K562 (cell line): ENCODE measurements at regions not wholly inside any gene's neighbourhood (a gene's known extent, or its start where the extent isn't known, plus 50 kb on each side); places are given as distances from the start of the nearest gene placed in this dataset.

ENCODE experiments used
- ATAC-seq: fragments of 200-7000 bp; cut with Tn5 transposase; 3 replicates; pipeline ENCODE4 v1.9.1; 2020; ENCODE audit warnings: moderate library complexity
- BruUV-seq: library from RNA; stranded (reverse); fragments of 400-500 nt; replicated peaks from 2 replicates; lab custom pipeline; 2021; lab: Mats Ljungman, UMichigan
- CTCF ChIA-PET: fragments of 300-600 bp; formaldehyde crosslinking; extraction: SDS; loops from one replicate; lab custom pipeline; 2021; ENCODE audit warnings: low intra/inter-chr PET ratio; lab: Yijun Ruan, JAX
- POLR2A ChIA-PET: fragments of 300-600, 350-650 bp; sonication (Branson Sonifier 250); formaldehyde crosslinking; extraction: SDS; loops from one replicate; lab custom pipeline; 2021; ENCODE audit warnings: antibody characterized with exemption, inconsistent platforms; lab: Yijun Ruan, JAX
- DNase-seq, 4 experiments: peaks; one replicate each; pipeline versions ENCODE4 v3.0.0 to v3.0.0-alpha.2; 2011 to 2018; ENCODE audit warnings: low spot score in 3 of 4, mixed read lengths in 3 of 4; ENCODE audit errors: extremely low read depth in 1 of 4
- FAIRE-seq: peaks from 2 replicates; lab custom pipeline; 2011; peaks lifted over from hg19 to GRCh38; lab: Jason Lieb, UNC
- H2AFZ ChIP-seq: 2 replicates; pipeline ENCODE4 v1.6.0; 2011; ENCODE audit warnings: low read depth, low read length, control low read depth, inconsistent platforms
- H3K27ac ChIP-seq: fragments of 200-600 bp; 3 replicates; pipeline ENCODE4 v1.8.0; 2011; ENCODE audit warnings: low read depth, mild to moderate bottlenecking, control low read depth, inconsistent platforms, low read length, moderate library complexity, mixed read lengths; ENCODE audit errors: extremely low read depth
- H3K27me3 ChIP-seq, 2 experiments: fragments of 300-600 bp in 1 of 2; 2 replicates in 1 of 2; 3 replicates in 1 of 2; pipeline versions ENCODE4 v1.6.0 to v1.8.0; 2011; ENCODE audit warnings: inconsistent platforms in 2 of 2, low read length in 2 of 2, mild to moderate bottlenecking in 1 of 2, mixed read lengths in 1 of 2, moderate library complexity in 1 of 2; ENCODE audit not compliant: control insufficient read depth in 2 of 2, insufficient read depth in 2 of 2
- H3K36me3 ChIP-seq: fragments of 300-600 bp; 3 replicates; pipeline ENCODE4 v1.8.0; 2011; ENCODE audit warnings: mild to moderate bottlenecking, low read length, inconsistent platforms; ENCODE audit not compliant: control insufficient read depth, insufficient read depth
- H3K4me1 ChIP-seq, 2 experiments: fragments of 200-600 bp in 1 of 2; replicated peaks in 1 of 2; 2 replicates in 1 of 2; 3 replicates in 1 of 2; pipeline versions ENCODE4 v1.5.1 to v1.8.0; 2011; ENCODE audit warnings: inconsistent platforms in 2 of 2, low read length in 2 of 2, mild to moderate bottlenecking in 1 of 2, mixed read lengths in 1 of 2, moderate library complexity in 1 of 2; ENCODE audit not compliant: control insufficient read depth in 2 of 2, insufficient read depth in 2 of 2
- H3K4me2 ChIP-seq: 2 replicates; pipeline ENCODE4 v1.6.1; 2011; ENCODE audit warnings: low read length, control low read depth, inconsistent platforms, mixed read lengths; ENCODE audit not compliant: insufficient read depth
- H3K4me3 ChIP-seq: fragments of 200-600 bp; sonication (generic), shearing (Covaris generic); 2 replicates; pipeline ENCODE4 v1.5.1; 2016; ENCODE audit warnings: control low read depth, inconsistent platforms
- H3K79me2 ChIP-seq: fragments of 200-600 bp; 3 replicates; pipeline ENCODE4 v1.8.0; 2011; ENCODE audit warnings: low read length, inconsistent platforms; ENCODE audit not compliant: control insufficient read depth, insufficient read depth
- H3K9ac ChIP-seq, 2 experiments: 2 replicates each; pipeline versions ENCODE4 v1.6.0 to v1.6.1; 2011; ENCODE audit warnings: low read depth in 2 of 2, low read length in 2 of 2, control low read depth in 1 of 2, inconsistent platforms in 1 of 2, mild to moderate bottlenecking in 1 of 2, mixed read lengths in 1 of 2; ENCODE audit not compliant: insufficient read depth in 1 of 2
- H3K9me1 ChIP-seq: one replicate; pipeline ENCODE4 v1.6.0; 2011; ENCODE audit warnings: inconsistent platforms, mild to moderate bottlenecking, low read length, moderate library complexity; ENCODE audit not compliant: control insufficient read depth, insufficient read depth
- H3K9me3 ChIP-seq: replicated peaks from 2 replicates; pipeline ENCODE4 v1.5.1; 2011; ENCODE audit warnings: low read depth, low read length, inconsistent platforms; ENCODE audit not compliant: control insufficient read depth, insufficient read depth
- H4K20me1 ChIP-seq: replicated peaks from 2 replicates; pipeline ENCODE4 v1.6.1; 2011; ENCODE audit warnings: low read length, inconsistent platforms, mixed read lengths; ENCODE audit not compliant: control insufficient read depth, insufficient read depth
- BCL6 ChIP-seq: fragments of 250-450 bp; sonication (Bioruptor Pico); IDR thresholded peaks from 2 replicates; pipeline ENCODE4 v1.4.0; 2020
- HNRNPUL1 ChIP-seq: fragments of 200-400 bp; formaldehyde crosslinking; IDR thresholded peaks from 2 replicates; pipeline ENCODE4 v1.6.1; 2017; ENCODE audit warnings: low read length
- MEF2A ChIP-seq: IDR thresholded peaks from 2 replicates; pipeline ENCODE4 v1.6.1; 2011; ENCODE audit warnings: low read depth, mild to moderate bottlenecking, low read length, moderate library complexity; ENCODE audit not compliant: control insufficient read depth
- NR4A1 ChIP-seq, 2 experiments: fragments of 250-450 bp in 1 of 2; fragments of 450-650 bp in 1 of 2; sonication (Bioruptor Pico) in 1 of 2; IDR thresholded peaks; 2 replicates each; pipeline versions ENCODE4 v1.4.0 to v1.6.1; 2016 to 2020; ENCODE audit warnings: mild to moderate bottlenecking in 2 of 2, missing compliant biosample characterization in 1 of 2, missing genetic modification characterization in 1 of 2, moderate library complexity in 1 of 2
- STAG1 ChIP-seq: sonication (generic); formaldehyde crosslinking; IDR thresholded peaks from 2 replicates; pipeline ENCODE4 v1.5.0; 2020; ENCODE audit warnings: missing genetic modification reagents, borderline replicate concordance
- ZBTB17 ChIP-seq: fragments of 450-650 bp; formaldehyde crosslinking; IDR thresholded peaks from 2 replicates; pipeline ENCODE4 v1.4.0; 2020; ENCODE audit warnings: mild to moderate bottlenecking
- ZBTB49 ChIP-seq: sonication (generic); formaldehyde crosslinking; IDR thresholded peaks from 2 replicates; pipeline ENCODE4 v1.8.0; 2022; ENCODE audit warnings: missing genetic modification reagents, mild to moderate bottlenecking, borderline replicate concordance
- ZBTB5 ChIP-seq: fragments of 450-650 bp; IDR thresholded peaks from 2 replicates; pipeline ENCODE4 v1.6.1; 2017; ENCODE audit warnings: antibody characterized with exemption
- ZNF282 ChIP-seq: sonication (generic); formaldehyde crosslinking; IDR thresholded peaks from 2 replicates; pipeline ENCODE4 v1.8.1; 2023; ENCODE audit warnings: missing genetic modification reagents
- ZNF316 ChIP-seq: fragments of 450-650 bp; IDR thresholded peaks from 2 replicates; pipeline ENCODE4 v1.6.1; 2016
- ZSCAN32 ChIP-seq: fragments of 450-650 bp; formaldehyde crosslinking; IDR thresholded peaks from 2 replicates; pipeline ENCODE4 v1.4.0; 2020; ENCODE audit warnings: mild to moderate bottlenecking, moderate library complexity
- WGBS: fragments of 100-300 bp; shearing (Covaris generic); methylation state at CpG from one replicate; pipeline ENCODE4 v1.1.6; 2016; ENCODE audit warnings: low coverage, mixed read lengths; ENCODE audit not compliant: insufficient coverage; ENCODE audit errors: missing lambda C conversion rate; 5-methylcytosine and 5-hydroxymethylcytosine counted together
- in situ Hi-C: fragments of 300-500 bp; cut with MboI; formaldehyde crosslinking; loops from 4 replicates; pipeline ENCODE4 v1.15.0; 2018; ENCODE audit warnings: inconsistent platforms, mixed read lengths
- intact Hi-C: fragments of 100-400 bp; cut with micrococcal nuclease; formaldehyde crosslinking; loops from 2 replicates; pipeline ENCODE4 v1.14.2; 2022
- TF ChIP-seq, protein P1 (sequence below): fragments of 250-450 bp; sonication (Bioruptor Pico); IDR thresholded peaks from 2 replicates; pipeline ENCODE4 v1.5.1; 2021; ENCODE audit warnings: mild to moderate bottlenecking
- TF ChIP-seq, protein P2 (sequence below): fragments of 150-350 bp; conservative IDR thresholded peaks from 2 replicates; pipeline ENCODE4 v1.6.1; 2014; ENCODE audit warnings: low read length
- TF ChIP-seq, protein P3 (sequence below): sonication (generic); formaldehyde crosslinking; IDR thresholded peaks from 2 replicates; pipeline ENCODE4 v1.8.0; 2022; ENCODE audit warnings: missing genetic modification reagents, mild to moderate bottlenecking, moderate library complexity, borderline replicate concordance

DNA sequence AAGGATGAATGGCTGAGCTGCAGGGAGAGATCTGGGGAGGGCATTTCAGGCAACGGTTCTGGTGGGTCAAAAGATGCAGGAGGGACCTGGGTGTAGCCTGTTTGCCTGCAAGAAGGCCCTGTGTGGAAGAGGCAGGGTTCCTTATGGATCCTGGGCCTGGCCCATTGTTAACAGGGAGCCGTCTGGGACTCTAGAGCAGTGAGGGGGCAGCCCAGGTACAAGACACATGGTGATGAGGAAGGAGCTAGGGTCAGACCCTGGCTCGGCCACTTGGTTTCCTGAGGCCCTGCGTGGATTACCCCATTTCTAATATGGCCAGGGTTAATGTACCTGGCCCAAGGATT lies 124.9 kb downstream of the GLI2 start:
- WGBS = 8% methylated on average over 4 of the region's 4 CpGs
- POLR2A ChIA-PET = interaction anchor here (0.6 kb wide), 2 partner anchors 42 to 88 kb away, joined by 3 read pairs; no protein-coding TSS in a partner anchor
- no peak for TF ChIP-seq ZBTB5
- TF ChIP-seq ZNF282 = no peak
- no peak for TF ChIP-seq ZBTB17 (CRISPR knock-in tag)
- no peak for TF ChIP-seq NR4A1 (CRISPR knock-in tag; IDR thresholded peaks at IDR 0.05)
- TF ChIP-seq NR4A1 (tag; IDR thresholded peaks at IDR 0.05) = no peak
- no peak for TF ChIP-seq ZNF316
- no peak for TF ChIP-seq BCL6 (CRISPR knock-in tag)
- no peak for TF ChIP-seq MEF2A
- no peak for TF ChIP-seq HNRNPUL1
- TF ChIP-seq, protein P1, sequence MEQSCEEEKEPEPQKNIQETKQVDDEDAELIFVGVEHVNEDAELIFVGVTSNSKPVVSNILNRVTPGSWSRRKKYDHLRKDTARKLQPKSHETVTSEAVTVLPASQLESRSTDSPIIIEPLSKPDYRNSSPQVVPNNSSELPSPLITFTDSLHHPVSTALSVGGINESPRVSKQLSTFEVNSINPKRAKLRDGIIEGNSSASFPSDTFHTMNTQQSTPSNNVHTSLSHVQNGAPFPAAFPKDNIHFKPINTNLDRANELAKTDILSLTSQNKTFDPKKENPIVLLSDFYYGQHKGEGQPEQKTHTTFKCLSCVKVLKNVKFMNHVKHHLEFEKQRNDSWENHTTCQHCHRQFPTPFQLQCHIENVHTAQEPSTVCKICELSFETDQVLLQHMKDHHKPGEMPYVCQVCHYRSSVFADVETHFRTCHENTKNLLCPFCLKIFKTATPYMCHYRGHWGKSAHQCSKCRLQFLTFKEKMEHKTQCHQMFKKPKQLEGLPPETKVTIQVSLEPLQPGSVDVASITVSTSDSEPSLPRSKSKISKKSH (CRISPR knock-in tag) = no peak
- no peak for TF ChIP-seq ZBTB49 (CRISPR knock-in tag)
- TF ChIP-seq STAG1 (CRISPR knock-in tag) = no peak
- TF ChIP-seq, protein P2, sequence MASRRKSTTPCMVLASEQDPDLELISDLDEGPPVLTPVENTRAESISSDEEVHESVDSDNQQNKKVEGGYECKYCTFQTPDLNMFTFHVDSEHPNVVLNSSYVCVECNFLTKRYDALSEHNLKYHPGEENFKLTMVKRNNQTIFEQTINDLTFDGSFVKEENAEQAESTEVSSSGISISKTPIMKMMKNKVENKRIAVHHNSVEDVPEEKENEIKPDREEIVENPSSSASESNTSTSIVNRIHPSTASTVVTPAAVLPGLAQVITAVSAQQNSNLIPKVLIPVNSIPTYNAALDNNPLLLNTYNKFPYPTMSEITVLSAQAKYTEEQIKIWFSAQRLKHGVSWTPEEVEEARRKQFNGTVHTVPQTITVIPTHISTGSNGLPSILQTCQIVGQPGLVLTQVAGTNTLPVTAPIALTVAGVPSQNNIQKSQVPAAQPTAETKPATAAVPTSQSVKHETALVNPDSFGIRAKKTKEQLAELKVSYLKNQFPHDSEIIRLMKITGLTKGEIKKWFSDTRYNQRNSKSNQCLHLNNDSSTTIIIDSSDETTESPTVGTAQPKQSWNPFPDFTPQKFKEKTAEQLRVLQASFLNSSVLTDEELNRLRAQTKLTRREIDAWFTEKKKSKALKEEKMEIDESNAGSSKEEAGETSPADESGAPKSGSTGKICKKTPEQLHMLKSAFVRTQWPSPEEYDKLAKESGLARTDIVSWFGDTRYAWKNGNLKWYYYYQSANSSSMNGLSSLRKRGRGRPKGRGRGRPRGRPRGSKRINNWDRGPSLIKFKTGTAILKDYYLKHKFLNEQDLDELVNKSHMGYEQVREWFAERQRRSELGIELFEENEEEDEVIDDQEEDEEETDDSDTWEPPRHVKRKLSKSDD = no peak
- TF ChIP-seq ZSCAN32 (CRISPR knock-in tag) = no peak
- TF ChIP-seq, protein P3, sequence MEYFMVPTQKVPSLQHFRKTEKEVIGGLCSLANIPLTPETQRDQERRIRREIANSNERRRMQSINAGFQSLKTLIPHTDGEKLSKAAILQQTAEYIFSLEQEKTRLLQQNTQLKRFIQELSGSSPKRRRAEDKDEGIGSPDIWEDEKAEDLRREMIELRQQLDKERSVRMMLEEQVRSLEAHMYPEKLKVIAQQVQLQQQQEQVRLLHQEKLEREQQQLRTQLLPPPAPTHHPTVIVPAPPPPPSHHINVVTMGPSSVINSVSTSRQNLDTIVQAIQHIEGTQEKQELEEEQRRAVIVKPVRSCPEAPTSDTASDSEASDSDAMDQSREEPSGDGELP = no peak

More for the DNA sequence above, 124.9 kb downstream of the GLI2 start:
- Histone ChIP-seq H2AFZ (no peak overlapping the region), H3K9me1 (no peaks in the 10 kb centered on the region), H3K27me3 (peaks cover 0 to 4% of the 10 kb centered on the region in 2 experiments; a peak in 2 of 5 replicates), H3K9me3 (no peaks in the 10 kb centered on the region), H3K4me2 (no peak overlapping the region), H3K27ac (no peak overlapping the region), H4K20me1 (no peaks in the 10 kb centered on the region), H3K9ac (no peak overlapping the region), H3K36me3 (no peaks in the 10 kb centered on the region), H3K4me3 (no peak overlapping the region), H3K4me1 (peaks cover 18 to 26% of the 10 kb centered on the region in 2 experiments; a peak in 4 of 5 replicates), H3K79me2 (no peaks in the 10 kb centered on the region)
- intact Hi-C loops = no loop called here
- in situ Hi-C loops = no loop called here
- DNase-seq = no peak
- FAIRE-seq = no peak
- no peak for ATAC-seq
- CTCF ChIA-PET = no interaction called here
- no TSS peak for BruUV-seq
